ENCODE measurements at regions not wholly inside any gene's neighbourhood (a gene's known extent, or its start where the extent isn't known, plus 50 kb on each side); places are given as distances from the start of the nearest gene placed in this dataset.
A peak's percentile ranks its signal among the peaks of the same experiment; 100 is the strongest.
"Not testable (repeated sequence)": the region's sequence is repeated elsewhere in the genome, so short reads cannot be mapped to it uniquely, and the experiment has no call there.

GRCh38 chr4:26183017-26183416 lies 137.8 kb upstream of the RBPJ start:
- DNase-seq, result no peak

DNA sequence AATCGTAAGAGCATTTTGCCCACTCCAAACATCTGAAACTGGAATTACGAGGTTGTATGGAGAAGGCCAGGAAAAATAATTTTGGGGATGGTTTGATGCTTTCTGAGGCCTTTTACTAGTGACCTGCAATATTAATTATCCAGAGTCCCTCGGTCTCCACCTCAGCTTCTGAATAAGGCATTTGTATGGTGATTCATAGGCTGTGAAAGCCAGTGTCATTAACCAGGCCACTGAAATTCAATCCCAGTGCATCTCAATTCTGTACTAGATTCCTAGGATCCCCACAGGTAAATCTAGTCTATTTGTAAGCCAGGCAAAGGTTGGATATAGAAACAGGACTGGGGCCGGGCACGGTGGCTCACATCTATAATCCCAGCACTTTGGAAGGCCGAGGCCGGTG lies 135.4 kb upstream of the RBPJ start:
- no peak for DNase-seq

GRCh38 chr4:26191353-26191752 lies 129.5 kb upstream of the RBPJ start:
- no peak for DNase-seq

- DNase-seq, result no peak
These were observed 127.6 kb upstream of the RBPJ start for GRCh38 chr4:26192899-26193869.

GRCh38 chr4:26194764-26195163 lies 126.0 kb upstream of the RBPJ start:
- no peak for DNase-seq

- DNase-seq, result no peak
These were observed 124.2 kb upstream of the RBPJ start for GRCh38 chr4:26196567-26196966.

DNA sequence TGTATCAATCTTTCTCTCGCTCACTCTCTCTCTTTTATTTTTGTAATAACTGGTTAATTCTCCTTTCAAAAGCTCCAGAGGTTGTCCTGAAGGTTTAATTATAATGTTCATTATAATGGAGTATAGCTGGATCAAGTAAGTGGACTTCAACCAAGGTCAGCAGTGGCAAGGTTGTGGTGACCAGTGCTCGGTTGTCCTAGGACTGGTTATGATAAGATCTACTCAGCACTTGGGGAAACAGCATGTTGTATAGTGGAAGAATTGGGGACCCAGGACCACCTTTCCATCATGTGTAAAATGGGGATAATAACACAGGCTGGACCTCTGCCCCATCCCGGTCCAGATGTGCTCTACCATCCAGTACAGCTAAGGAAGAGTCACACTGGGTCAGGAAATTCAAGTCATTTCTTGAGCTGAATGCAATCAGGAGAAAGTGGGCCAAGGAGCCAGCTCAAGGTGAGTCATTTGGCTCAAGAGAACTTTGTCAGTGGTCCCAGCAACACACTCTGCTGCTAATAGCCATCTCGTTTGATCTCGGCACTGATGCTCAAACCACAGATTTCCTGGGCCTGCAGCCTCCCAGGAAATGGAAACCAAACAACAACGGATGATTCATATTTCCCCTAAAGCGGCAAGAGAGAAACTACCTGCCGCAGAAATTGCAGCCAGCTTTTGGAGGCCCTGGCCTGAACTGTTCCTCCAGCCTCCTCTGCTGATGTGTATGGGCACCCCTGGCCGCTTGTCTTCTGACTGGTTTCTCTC lies 123.6 kb upstream of the RBPJ start:
- DNase-seq, result no peak

GRCh38 chr4:26198931-26199330 lies 121.9 kb upstream of the RBPJ start:
- DNase-seq, result not testable (repeated sequence)

- DNase-seq, result no peak
These were observed 121.2 kb upstream of the RBPJ start for GRCh38 chr4:26199596-26199995.

DNA sequence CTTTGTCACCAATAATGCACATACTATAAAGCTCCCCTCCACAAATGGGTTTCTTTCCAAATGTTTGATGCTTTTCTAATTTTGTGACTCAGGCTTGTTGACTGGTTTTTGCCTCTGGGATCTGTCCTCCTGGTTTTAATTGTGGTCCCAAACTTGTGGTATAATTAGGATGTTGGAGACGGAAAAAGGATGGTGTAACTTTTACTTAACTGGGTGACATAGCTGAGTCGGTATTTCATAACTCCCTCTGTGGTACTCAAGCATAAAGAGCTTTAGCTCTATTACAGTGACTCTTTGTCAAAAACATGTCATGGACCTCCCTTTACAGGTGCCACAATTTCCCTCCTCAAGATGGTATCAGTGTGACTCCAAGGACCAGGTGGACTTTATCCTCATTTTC lies 119.7 kb upstream of the RBPJ start:
- DNase-seq, result no peak

GRCh38 chr4:26204249-26204825 lies 116.5 kb upstream of the RBPJ start:
- DNase-seq, result no peak

GRCh38 chr4:26204911-26205370 lies 115.9 kb upstream of the RBPJ start:
- DNase-seq, result peak; percentile 38

GRCh38 chr4:26206339-26206738 lies 114.5 kb upstream of the RBPJ start:
- DNase-seq, result no peak

DNA sequence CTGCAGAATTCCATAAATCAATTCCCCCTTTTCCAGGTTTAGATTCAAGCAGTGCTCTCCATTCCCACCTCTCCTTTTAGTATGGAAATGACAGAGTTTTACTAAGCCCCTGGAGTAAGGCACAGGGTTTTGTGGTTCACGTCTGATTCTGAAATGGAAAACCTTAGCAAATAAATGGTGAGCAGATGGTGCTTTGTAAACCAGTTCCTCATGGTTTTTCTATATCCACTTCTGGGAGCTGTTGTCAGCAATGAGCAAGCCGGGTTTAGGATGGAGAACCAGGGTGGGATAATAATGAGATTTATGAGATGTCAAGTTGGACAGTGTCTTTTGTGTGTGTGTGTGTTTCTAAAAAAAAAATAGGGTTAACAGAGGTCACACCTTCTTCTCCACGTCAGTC lies 113.8 kb upstream of the RBPJ start:
- peak; percentile 31 for DNase-seq

DNA sequence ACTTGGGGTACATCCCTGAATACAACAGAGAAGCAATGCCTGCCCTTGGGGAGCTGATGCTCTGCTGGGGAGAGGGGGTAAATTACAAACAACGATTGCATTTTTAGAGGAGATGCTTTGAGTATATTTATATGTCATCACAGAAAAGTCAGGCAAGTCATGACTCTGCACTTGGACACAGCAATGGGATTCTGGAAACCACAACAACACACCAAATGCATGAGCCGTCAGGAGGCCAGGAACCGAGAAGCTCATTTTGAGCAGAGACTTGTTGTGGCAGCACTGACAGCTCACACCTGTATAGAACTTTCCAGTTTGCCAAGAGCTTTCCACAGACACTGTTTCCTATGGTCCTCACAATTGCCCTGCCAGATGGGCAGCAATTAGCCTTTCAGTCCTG lies 113.2 kb upstream of the RBPJ start:
- no peak for DNase-seq

GRCh38 chr4:26208237-26208994 lies 112.4 kb upstream of the RBPJ start:
- no peak for DNase-seq

GRCh38 chr4:26209378-26209777 lies 111.4 kb upstream of the RBPJ start:
- not testable (repeated sequence) for DNase-seq

GRCh38 chr4:26212528-26212927 lies 108.3 kb upstream of the RBPJ start:
- DNase-seq, result no peak

GRCh38 chr4:26213317-26213716 lies 107.5 kb upstream of the RBPJ start:
- DNase-seq, result no peak

DNA sequence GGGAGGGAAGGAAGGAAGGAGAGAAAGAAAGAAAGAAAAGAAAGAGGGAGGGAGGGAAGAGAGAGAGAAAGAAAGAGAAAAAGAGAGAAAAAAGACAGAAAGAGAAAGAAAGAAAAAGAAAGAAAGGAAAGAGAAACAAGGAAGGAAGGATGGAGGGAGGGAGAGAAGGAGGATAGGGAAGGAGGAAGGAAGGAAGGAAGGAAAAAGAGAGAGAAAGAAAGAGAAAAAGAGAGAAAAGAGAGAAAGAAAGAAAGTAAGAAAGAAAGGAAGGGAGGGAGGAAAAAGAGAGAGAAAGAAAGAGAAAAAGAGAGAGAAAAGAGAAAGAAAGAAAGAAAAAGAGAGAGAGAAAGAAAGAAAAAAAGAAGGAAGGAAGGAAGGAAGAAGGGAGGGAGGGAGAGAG lies 105.8 kb upstream of the RBPJ start:
- no peak for DNase-seq

- no peak for DNase-seq
These were observed 105.1 kb upstream of the RBPJ start for GRCh38 chr4:26215725-26216124.

- DNase-seq, result no peak
These were observed 103.3 kb upstream of the RBPJ start for GRCh38 chr4:26217481-26217880.
